Left cardiac atrium (tissue), 4 donors: ENCODE measurements at regions not wholly inside any gene's neighbourhood (a gene's known extent, or its start where the extent isn't known, plus 50 kb on each side); places are given as distances from the start of the nearest gene placed in this dataset.

Source experiments
- ATAC-seq, 2 donors: fragments of 200-7000 bp; cut with Tn5 transposase; one replicate each; pipeline ENCODE4 v1.9.1; 2020; ENCODE audit warnings: mild to moderate bottlenecking in 2 of 2, moderate library complexity in 2 of 2
- DNase-seq: peaks from one replicate; pipeline ENCODE4 v3.0.0-alpha.2; 2020
- intact Hi-C, 2 donors: fragments of 100-400 bp; cut with DNase I; formaldehyde crosslinking; loops; one replicate each; pipeline versions ENCODE4 v1.14.1 to v1.15.1; 2022 to 2023
- donor health status: DM: no; HTN: yes; CAD: no.
- donor health status: DM: no; HTN: yes; CAD: no; lungs with severe emphysema.
- donor health status: DM: yes; HTN: yes; CAD: no.
- donor health status: Dilated cardiomyopathy.

GRCh38 chr7:54841772-54842697, 83.0 kb upstream of the SEC61G start:
- intact Hi-C loops: loop anchor here in 1 of 2 donors (10.0 kb wide), 1 partner anchor 413 kb away; no protein-coding TSS in a partner anchor
- peak; percentile 50 for DNase-seq
- ATAC-seq: no peak

- no peak for ATAC-seq
- DNase-seq: no peak
- intact Hi-C loops: loop anchor here in 1 of 2 donors (10.0 kb wide), 1 partner anchor 411 kb away; no protein-coding TSS in a partner anchor
These were observed 84.9 kb upstream of the SEC61G start for GRCh38 chr7:54843841-54844355.

DNA sequence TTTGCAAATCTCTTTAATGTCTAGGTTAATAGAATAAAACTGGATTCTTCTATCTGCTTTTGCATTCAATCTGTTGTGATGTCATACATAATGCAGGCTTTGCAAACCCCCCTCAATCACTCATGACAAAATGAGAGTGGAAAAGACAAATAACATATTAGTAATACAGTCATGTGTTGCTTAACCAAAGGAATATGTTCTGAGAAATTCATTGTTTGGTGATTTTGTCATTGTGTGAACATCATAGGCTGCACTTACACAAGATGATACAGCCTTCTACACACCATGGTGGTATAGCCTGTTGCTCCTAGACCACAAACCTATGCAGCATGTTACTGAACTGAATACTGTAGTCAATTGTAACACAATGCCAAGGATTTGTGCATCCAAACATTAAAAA, 87.3 kb upstream of the SEC61G start:
- ATAC-seq (no peak), DNase-seq (no peak)
- intact Hi-C loops: loop anchor here in 1 of 2 donors (10.0 kb wide), 1 partner anchor 409 kb away; no protein-coding TSS in a partner anchor

DNA sequence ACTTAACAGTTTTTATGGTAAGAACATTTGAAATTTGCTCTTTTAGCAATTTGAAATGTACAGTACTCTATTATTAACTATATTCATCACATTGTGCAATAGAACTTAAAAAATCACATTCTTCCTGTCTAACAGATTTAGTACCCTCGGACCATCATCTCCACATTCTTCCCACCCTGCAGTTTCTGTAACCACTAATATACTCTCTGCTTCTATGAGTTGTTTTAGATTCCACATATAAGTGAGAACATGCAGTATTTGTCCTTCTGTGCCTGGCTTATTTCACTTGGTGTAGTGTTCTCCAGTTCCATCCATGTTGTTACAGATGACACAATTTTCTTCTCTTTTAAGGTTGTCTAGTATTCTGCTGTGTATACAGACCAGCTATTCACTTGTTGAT, 88.9 kb upstream of the SEC61G start:
- intact Hi-C loops: loop anchor here in 1 of 2 donors (10.0 kb wide), 1 partner anchor 407 kb away; no protein-coding TSS in a partner anchor
- DNase-seq (no peak), ATAC-seq (no peak)

DNA sequence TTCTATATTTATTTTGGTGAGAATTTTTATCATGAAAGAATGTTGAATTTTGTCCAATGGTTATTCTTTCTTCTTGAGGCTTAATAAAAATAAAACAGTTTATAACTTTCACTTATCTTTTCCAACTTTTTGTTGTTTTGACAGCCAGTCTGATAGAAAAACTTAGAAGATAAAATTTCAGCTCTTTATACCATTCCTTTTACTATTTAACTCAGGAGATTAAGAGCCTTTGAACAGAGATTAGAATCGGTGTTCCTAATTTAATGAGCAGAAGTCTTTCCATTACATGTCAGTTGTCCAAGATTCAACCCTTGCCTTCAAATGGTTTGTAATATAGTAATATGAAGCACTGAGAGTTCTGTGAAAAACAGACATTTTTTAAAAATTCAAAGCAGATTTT, 97.8 kb upstream of the SEC61G start:
- DNase-seq (no peak), ATAC-seq (no peak)
- intact Hi-C loops: no loop called here

GRCh38 chr7:54857294-54857693, 98.3 kb upstream of the SEC61G start:
- intact Hi-C loops: no loop called here
- DNase-seq (no peak), ATAC-seq (no peak)

DNA sequence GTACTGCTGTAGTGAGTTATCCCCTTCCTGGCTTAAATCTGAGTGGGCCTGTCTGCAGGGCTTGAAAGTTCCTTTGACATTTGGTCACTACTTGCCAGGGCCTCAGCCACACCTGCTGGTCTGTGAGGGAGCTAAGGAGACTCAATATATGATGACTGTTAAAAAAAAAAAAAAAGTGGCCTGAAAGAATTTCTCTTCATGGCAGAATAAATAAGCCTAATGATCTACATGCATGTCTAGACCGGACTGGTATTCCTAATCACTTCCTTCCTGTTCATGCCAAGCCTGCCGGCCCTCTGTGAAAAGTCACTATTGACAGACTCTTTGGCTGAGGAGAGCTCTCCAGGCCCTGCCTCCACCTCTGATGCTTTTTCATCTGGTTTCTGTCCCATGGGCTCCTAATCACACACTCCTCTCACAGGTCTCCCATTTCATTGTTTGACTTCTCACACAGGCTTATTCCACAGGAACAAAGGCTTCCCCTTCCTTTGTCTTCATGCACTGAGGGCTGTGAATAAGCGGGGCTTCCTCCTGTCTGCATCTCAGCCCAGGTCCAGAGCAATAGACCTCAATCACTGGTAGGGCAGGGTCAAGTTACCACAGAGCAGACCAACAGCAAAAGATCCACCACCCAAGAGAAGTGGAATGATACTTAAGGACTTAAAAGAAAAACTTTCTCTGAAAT, 99.1 kb upstream of the SEC61G start:
- intact Hi-C loops: no loop called here
- ATAC-seq (no peak), DNase-seq (no peak)

DNA sequence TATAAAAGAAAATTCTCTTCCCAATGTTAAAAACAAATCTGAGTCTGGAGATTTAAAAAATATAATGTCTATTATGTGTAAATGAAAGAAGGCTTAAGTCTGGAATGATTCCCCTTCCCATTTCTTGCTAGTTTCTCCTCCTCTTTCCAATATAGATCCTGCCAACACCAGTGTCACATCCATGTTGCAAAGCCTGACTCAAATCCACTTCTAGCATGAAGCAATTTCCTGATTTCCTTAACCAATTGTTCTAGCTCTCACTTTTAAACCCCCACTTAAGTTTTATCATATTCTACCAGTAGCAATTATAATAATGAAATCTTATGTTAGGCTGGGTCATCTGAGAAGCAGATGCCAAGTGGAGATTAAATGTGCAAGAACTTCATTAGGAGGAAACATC, 100.1 kb upstream of the SEC61G start:
- ATAC-seq (no peak), DNase-seq (no peak)
- intact Hi-C loops: no loop called here

- ATAC-seq (no peak), DNase-seq (no peak)
- intact Hi-C loops: no loop called here
These were observed 100.5 kb upstream of the SEC61G start for GRCh38 chr7:54859545-54859944.

- ATAC-seq (no peak), DNase-seq (no peak)
- intact Hi-C loops: no loop called here
These were observed 101.2 kb upstream of the SEC61G start for GRCh38 chr7:54860003-54860775.

DNA sequence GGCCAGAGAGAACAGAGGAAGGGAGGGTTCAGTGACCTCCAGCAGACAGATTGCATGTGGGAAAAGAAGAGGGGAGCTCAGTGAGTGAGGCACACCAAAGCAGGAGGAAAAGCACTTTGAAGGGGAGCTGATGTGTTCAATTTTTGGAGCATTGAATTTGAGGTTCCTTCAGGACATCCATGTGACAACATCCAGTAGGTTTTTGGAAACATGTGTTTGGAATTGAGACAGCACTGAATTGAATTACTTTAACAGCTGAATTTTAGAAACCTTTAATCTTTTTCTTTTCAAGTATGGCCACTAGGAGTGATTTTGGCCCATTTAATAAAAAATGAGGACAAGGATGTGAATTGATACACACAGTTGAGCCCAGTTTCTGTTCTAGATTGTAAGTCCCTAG, 101.8 kb upstream of the SEC61G start:
- DNase-seq (no peak), ATAC-seq (no peak)
- intact Hi-C loops: no loop called here

DNA sequence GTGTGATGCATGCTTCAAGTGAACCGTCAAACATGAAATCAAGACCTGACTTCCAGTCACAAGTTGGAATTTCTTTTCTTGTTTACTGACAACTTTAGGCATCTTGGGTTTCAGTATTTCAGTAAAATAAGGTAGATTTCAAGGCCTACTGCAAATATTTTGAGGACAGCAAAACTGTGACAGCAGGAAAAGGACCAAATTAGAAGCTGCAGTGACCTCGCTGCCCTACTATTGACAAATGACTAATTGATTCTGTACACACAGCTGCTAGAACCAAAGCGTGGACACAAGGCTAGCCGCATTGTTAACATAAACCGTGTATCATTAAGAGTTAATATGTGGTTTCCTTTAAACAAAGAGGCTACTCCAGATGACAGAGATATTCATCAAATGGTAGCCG, 105.7 kb upstream of the SEC61G start:
- ATAC-seq: no peak
- intact Hi-C loops: no loop called here
- no peak for DNase-seq

DNA sequence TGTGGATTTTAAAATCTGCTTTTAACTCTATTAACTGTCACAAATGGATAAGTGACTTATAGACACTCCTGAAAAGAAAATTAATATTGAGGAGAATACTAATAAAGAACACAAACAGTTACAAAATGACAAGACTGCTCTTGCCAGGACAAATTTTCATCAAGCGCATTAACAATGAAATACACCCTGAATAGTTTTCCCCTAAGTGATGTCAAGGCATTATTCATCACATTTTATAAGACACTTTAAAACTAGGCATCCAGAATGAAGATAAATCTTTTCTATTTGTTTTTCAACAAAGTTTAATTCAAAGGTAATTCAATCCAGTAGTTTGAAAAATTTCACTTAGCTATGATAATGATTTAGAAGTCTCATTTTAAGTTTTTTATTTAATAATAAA, 110.5 kb upstream of the SEC61G start:
- DNase-seq: no peak
- intact Hi-C loops: no loop called here

DNA sequence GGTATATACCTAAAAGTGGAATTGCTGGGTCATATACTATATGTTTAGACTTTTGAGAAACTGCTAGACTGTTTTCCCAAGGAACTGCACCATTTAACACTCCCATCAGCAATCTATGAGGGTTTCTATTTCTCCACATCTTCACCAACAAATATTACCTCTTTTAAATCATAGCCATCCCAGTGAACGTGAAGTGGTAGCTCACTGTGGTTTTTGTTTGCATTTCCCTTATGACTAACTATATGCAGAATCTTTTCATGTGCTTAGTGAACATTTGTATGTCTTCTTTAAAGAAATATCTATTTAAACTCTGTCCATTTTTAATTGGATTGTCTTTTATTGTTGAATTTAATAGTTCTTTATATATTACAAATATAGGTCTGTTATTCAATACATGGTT, 115.8 kb upstream of the SEC61G start:
- intact Hi-C loops: no loop called here
- DNase-seq: no peak
- no peak for ATAC-seq

More for the DNA sequence above, 110.5 kb upstream of the SEC61G start:
- no peak for ATAC-seq

DNA sequence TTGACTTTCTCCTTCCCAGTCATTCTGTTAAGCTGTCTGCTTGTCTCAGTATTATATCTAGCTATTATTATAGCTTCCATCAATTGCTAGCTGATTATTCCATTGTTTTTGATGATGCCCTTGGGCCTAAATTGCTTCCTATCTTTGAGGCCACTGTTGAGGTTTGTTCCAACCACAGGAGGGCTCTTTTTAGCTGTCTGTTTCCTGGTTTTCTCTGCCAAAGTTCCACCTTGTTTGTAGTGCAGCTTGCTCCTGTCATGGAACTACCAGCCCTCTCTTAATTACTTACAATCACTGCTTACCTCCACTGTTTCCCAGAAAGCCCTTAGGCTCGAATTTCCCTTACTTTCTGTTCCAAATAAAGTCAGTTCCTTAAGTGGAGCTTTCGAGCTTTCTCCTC, 118.7 kb upstream of the SEC61G start:
- DNase-seq (no peak), ATAC-seq (no peak)
- intact Hi-C loops: no loop called here

DNA sequence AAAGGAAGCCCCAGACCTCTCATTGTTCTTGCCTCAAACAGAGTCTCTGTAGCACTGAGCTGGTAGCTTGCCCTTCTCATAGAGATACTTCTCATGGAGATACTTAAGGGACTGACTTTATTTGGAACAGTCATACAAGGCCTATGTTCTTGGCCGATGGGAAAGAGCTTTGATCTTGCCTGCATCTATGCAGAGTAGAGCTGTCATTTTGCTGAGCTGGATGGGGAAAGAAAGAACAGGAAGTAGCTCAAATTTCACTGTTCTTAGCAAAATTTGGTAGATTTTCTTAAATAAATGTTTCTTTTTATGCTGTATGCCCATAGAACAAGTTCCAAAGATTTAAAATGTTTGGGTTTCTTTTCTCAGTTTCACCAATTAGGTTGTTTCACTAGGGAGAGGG, 119.3 kb upstream of the SEC61G start:
- intact Hi-C loops: no loop called here
- no peak for ATAC-seq
- DNase-seq: no peak

DNA sequence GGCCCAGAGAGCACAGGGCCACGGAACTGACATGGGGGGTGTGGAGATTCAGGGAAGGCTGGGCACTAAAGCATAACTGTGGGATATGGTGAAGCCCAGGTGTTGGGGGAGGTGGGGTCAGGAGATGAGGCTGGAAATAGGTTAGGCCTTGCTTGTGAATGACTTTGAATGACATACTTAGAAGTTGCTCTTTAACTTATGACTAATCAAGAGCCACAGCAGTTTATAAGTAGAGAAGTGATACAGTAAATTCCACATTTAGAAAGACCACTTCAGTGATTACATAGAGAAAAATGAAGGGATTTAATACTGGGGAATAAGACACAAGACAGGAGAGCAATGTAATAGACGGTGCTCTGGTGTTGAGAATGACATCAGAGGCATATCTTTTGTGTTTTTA, 120.8 kb upstream of the SEC61G start:
- DNase-seq (no peak), ATAC-seq (no peak)
- intact Hi-C loops: no loop called here

- DNase-seq (no peak), ATAC-seq (no peak)
- intact Hi-C loops: no loop called here
These were observed 121.4 kb upstream of the SEC61G start for GRCh38 chr7:54880326-54880989.
